NB4 (cell line): ENCODE measurements at regions not wholly inside any gene's neighbourhood (a gene's known extent, or its start where the extent isn't known, plus 50 kb on each side); places are given as distances from the start of the nearest gene placed in this dataset.

Source experiments
- CTCF ChIP-seq: IDR thresholded peaks from one replicate; pipeline ENCODE4 v1.5.1; 2012; ENCODE audit warnings: low read depth, low read length
- MAX ChIP-seq: IDR thresholded peaks from 2 replicates; pipeline ENCODE4 v1.6.1; 2011; ENCODE audit warnings: low read depth, low read length
- POLR2A ChIP-seq: IDR thresholded peaks from 2 replicates; pipeline ENCODE4 v1.6.1; 2011; ENCODE audit warnings: mild to moderate bottlenecking; ENCODE audit not compliant: insufficient read length; ENCODE audit errors: extremely low read depth

DNA sequence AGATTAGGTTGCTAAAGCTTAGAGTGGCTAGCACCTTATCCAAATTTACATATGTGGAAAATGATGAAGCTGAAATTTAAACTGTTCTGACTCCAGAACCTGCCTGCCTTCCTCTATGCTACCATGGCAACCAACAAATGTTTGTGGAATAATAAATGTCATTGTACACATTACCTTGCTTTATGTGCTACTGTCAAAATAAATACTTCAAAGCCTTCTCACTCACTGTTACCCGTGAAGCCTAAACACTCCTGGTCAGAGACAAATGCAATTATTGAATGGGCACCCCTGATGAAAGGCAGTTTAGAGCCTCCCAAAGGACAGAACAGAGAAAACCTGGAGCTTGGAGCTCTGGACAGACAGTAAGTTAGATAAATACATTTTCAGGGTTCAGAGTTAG lies 158.6 kb downstream of the FAM114A2 start:
- TF ChIP-seq POLR2A: no peak
- TF ChIP-seq CTCF: no peak
- no peak for TF ChIP-seq MAX
